GM18502 (cell line): ENCODE measurements at regions not wholly inside any gene's neighbourhood (a gene's known extent, or its start where the extent isn't known, plus 50 kb on each side); places are given as distances from the start of the nearest gene placed in this dataset.
"Not testable (repeated sequence)": the region's sequence is repeated elsewhere in the genome, so short reads cannot be mapped to it uniquely, and the experiment has no call there.

Experiments
- ATAC-seq: cut with Tn5 transposase; IDR thresholded peaks from one replicate; pipeline ENCODE4 v1.9.1; 2021; ENCODE audit warnings: mild to moderate bottlenecking; ENCODE audit not compliant: unreplicated experiment, poor library complexity

DNA sequence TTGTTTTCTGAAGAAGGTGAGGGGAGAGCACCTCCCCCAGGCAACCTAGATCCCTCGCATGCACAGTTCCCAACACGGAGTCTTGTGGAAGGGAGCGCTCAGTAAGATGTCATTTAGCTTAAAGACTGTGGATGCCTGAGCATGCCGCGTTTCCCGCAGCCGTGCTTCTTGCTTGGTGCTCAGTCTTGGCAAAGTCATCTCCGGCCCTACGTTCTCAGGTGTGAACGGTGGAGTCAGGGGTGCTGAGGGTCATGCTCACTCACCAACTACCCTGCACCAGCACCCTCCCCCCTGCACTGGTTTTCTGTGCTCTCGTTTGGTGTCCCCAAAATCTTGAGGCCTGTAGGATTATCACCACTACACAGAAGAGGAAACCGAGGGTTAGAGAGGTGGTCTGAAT lies 202.1 kb downstream of the RHOU start:
- ATAC-seq, result no peak

DNA sequence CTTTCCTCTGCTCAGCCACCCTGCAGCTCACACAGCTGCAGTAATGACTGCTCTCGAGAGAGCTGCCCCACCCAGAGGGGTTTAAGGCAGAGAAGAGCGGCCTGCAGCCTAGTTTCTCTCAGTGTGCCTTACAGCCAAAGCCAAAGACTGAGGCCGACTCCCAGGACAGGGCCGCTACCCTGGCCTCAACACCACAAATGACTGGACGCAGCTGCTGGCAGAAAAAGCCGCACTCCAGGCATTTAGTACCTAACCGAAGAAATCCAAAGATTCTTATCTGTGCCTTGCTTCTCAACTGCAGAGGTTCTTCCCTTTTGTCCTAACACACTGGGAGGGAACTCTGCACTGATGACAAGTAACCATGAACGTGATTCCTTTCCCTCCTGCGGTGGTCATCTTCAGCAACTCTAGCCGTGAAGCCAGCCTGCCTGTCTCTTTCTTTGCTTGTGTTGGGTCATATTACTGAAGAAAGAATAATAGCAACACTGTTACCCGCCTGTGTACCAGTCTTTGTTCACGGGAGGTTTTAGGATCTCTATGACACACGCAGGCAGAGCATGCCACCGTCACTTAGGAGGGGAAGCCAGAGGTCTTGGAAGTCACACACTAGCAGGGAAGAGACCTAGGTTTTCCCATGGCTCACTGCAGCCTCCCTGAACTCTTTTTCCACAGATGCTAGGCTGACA lies 202.7 kb downstream of the RHOU start:
- ATAC-seq, result no peak

DNA sequence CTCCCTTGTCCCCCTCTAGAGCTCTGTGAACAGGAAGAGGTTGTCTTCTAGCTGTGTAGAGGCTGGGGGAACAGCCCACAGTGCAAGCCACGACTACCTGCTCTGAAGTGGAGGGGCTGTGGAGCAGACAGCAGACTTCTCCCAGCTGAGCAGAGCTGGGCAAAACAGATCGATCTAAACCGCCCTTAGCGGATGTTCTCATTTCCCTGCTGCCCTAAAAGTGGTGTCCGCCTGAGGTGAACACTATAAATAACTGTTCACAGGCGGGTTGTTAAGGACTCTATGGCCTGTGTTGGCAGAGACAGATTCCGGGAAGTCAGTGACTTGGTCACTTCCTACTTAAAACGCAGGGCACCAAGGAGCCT lies 203.2 kb downstream of the RHOU start:
- ATAC-seq, result no peak

DNA sequence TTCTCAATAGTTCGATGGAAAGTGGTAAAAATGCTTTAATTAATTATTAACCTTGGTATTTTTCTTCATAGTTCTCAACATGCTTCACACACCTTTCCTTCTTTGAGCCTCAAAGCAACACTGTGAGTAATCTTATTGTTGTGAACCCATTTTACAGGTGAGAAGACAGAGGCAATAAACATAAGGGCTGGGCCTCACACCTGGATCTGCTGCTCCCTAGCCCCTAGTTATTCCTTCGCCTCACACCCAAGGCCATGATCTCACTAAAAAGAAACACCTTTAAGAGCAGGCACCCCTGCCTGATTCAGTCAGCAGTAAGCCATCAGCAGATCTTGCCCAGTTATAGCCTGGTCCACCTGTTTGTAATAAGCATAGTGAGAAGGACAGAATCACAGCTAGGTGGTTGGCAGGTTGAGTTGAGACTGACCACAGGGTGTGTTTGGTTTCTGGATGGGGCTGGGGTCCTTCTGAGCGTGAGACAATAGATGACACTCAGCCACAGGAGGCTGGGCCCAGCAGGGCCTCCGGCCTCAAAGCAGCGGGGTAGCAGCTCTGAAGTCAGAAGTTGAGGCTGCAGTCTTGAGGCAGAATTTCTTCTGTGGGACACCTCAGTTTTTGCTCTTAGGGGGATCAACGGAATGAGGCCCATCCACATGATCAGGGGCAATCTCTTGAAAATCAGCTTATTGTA lies 203.9 kb downstream of the RHOU start:
- ATAC-seq, result no peak

DNA sequence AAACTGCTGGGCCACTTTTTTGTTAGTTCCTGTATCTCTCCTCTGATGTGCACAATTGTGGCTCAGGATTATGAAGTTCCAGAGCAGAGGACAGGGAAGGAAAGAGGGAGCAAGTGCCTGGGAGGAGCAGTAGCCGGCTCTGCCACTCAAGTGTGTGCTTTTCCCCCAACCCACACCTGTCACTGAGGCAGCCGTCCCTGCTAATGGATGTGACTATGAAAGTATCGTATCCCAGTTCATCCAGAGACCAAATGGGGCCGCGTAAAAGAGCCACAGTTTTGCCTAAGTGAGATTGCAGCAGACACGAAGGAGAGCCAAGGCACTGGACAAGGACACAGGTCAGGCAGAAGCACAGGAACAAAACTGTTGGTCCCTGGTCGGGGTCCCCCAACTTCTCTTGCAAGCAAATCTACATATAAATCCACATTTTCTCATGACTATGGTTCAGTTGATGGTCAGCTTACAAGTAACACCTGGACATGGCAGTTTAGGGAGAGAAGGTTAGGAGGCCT lies 204.7 kb downstream of the RHOU start:
- ATAC-seq, result no peak

DNA sequence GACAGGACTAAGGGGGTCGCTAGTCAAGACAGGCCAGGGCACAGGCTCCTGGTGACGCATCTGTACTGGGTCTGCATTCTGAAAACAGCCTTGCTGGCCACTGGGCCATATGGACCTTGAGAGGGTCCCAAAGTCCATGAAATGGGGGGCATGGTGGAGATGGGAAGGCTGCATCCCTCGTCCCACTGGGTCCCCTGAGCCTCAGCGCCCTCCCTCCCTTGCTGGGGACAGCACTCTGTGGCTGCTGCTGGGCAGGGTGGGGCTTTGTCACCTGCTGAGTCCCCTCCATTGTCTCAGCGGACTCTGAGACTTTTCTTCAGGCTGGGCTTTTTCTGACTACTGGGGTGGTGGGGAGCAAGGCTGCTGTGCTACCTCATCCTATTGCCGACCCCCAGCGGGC lies 205.2 kb downstream of the RHOU start:
- ATAC-seq, result no peak

DNA sequence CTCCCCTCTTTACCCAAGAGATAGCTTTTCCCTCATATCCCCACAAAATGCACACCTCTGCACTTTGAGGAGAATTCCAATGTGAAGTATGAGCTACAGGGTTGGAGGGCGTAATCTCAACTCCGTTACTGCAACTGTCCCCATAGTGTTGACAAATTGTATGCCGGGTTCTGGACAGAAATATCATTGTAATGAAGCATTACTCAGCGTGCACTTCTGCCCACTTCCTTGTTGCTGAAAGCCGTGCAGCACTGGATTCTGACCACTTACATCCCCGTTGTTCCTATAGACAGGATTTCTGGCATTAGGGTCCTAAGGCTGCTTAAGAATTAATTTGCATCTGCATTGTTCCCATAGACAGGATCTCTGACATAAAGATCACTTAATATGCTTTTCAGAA lies 205.6 kb downstream of the RHOU start:
- no peak for ATAC-seq

DNA sequence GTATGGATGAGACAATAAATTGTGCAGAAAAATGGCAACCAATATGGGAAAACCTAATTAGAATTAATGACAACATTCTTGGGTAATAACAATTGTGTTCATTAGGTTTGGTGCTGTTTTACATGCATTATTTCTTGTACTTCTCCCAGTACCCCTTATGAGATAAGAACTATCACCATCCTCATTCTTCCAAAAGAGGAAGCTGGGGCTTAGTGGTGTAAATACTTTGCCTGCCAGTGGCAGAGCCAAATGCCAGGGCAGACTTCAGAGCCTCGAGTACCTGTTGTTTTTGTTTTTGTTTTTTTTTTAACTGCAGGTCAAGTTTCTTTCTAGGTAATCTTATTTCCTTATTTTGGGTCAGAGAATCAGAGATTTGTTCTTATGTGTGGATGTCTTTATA lies 206.4 kb downstream of the RHOU start:
- no peak for ATAC-seq

DNA sequence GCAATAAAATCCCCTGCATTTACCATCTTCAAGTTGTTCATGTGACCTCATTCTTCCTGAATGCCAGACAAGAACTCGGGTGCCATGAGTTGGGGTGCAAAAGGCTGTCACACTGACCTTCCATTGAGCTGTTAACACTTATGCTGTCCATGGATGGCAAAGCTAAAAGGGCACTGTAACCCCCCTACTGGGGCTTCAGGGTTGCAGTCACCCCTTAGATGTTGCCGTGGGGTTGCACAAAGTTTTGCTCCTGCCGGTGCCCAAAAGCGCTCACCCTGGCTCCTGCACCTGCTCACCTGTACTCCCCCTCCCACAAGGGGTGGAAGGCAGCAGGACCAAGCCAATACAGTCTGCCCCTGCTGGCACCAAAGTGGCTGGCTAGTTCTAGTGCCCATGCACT lies 208.2 kb downstream of the RHOU start:
- ATAC-seq, result no peak

DNA sequence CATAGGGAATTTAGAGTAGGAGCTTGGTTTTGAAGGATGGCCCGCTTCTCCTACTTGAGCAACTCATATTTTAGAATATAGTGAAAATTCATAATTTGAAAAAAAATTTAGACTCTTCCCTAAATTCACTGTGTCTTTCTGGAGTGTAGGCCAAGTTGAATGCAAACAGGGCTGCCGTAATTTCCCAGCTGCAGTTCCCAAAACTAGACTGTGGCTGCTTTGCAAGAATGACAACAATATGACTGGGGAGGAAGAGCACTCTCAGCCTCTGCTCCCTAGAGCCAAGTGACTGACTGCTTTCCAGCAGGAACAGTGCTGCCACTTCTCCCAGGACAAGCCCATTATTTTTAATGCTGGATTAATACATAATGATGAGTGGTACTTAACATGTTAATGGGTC lies 209.0 kb downstream of the RHOU start:
- no peak for ATAC-seq

DNA sequence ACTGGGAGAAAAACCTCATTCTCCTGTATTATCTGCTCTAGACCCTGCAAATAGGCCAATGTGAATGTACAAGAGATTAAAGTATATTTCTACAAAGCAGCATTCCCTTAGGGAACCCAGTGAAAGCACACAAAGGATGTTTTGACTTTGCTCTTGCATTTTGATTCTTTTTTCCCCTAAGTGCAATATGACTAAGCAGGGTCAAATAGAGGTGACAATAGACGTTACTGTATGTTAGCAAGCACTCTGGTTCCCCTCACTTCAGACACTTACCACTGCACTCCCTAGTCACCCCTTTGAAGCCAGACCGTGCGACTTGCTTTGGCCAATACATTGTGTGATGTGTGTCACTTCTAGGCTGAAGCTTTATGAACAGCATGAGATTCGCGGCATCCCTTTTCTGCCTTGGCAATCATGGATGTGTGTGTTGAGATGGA lies 209.7 kb downstream of the RHOU start:
- ATAC-seq, result no peak

DNA sequence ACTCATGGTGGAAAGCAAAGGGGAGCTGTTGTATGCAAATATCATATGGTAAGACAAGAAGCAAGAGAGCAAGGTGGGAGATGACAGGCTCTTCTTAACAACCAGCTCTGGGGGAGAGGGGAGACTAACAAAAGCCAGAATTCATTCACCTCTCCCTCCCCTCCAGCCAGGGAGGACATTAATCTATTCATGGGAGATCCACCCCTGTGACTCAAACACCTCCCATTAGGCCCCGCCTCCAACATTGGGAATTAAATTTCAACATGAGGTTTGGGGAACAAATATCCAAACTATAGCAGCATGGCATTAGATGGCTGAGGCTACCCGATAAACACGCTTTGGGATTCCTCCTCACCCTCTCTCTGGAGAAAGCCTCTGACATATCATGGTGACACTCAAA lies 210.6 kb downstream of the RHOU start:
- no peak for ATAC-seq

DNA sequence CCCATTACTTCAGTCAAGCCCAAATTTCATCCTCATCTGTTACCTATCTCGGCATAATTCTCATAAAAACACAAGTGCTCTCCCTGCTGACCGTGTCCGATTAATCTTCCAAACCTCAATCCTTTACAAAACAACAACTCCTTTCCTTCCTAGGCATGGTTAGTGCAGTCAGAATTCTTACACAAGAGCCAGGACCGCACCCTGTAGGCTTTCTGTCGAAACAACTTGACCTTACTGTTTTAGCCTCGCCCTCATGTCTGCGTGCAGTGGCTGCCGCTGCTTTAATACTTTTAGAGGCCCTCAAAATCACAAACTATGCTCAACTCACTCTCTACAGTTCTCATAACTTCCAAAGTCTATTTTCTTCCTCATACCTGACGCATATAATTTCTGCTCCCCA lies 214.3 kb downstream of the RHOU start:
- ATAC-seq, result not testable (repeated sequence)

DNA sequence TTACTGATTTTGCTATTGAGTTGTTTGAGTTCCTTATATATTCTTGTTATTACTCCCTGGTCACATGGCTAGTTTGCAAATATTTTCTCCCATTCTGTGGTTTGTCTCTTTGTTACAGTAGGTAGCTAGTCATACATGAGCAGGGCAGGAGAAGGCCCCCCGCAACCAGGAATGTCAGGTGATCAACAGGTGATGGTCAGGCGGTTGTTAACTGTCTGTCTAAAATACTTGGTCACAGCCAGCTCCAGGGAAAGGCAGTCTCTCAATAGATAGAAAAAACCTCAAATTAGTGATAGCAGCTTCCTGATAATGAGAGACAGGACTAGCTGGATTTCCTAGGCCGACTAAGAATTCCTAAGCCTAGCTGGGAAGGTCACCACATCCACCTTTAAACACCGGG lies 217.9 kb downstream of the RHOU start:
- no peak for ATAC-seq

DNA sequence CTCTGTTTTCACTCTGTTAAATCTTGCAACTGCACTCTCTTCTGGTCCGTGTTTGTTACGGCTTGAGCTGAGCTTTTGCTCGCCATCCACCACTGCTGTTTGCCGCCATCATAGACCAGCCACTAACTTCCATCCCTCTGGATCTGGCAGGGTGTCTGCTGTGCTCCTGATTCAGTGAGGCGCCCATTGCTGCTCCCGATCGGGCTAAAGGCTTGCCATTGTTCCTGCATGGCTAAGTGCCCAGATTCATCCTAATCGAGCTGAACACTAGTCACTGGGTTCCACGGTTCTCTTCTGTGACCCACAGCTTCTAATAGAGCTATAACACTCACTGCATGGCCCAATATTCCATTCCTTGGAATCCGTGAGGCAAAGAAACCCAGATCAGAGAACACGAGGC lies 218.5 kb downstream of the RHOU start:
- ATAC-seq, result not testable (repeated sequence)

DNA sequence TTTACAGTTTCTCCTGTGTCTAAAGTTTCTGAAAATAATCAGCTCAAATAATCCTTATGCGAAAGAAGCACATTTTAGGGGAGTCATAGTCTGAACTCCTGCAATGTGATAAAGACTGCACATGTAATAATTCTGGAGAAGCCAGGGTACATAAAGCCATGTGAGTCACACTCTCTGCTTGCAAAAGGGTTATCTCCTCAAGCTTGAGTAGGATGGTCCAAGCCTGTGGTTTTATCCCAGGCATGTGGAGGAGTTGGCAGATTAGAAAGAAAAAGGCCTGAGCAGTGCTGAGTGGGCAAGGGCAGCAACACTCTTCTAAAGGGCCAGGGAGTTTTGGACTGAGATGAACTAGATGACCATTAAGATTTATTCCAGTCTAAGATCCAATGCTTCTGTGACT lies 220.4 kb downstream of the RHOU start:
- no peak for ATAC-seq

DNA sequence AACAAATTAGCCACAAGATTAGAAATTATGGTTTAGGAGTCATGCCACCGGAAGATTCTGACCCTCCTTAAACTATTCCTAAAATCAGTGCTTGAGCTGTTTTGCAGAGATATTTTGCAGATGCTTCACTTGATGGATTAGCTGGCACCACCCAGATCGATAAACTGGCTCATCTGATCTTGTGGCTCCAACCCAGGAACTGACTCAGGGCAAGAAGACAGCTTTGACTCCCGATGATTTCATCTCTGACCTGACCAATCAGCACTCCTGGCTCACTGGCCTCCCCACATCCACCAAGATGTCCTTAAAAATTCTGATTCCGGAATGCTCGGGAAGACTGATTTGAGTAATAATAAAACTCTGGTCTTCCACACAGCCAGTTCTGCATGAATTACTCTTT lies 221.6 kb downstream of the RHOU start:
- no peak for ATAC-seq

DNA sequence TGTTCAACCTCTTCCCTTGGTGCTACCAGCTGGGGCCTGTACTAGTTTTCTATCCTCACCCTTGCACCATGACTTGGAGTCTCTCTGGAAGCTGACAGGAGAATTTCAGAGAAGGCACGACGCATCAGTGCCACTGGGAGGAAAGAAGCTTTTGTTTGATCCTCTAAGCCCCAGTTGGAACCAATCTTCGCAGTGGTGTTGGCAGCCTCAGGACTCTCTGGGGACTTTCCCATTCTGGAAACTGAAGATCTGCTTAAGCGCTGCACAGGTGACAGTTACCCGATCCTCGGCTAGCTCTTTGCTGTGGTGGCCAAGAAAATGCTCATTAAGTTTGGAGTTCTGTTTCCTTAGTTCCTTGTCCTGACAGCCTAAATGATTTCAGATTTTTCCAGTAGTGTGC lies 222.3 kb downstream of the RHOU start:
- no peak for ATAC-seq

DNA sequence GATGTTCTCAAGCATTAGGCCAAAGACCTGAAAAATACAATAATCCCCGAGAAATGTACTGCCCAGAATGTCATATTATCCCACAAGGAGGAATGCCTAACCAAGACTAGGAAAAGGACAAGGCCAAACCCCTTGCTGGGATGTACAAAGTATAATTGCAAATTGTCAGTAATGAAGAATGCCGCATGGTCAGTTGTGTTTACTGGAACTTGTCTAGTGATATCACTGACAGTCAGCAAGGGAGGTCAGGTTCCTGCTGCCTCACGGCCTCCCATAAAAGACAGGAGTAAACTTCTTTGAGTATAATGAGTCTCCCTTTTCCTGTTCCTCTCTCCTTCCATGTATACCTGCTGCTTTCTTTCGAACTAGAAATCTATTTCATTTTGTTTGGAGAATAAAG lies 222.8 kb downstream of the RHOU start:
- ATAC-seq, result no peak

DNA sequence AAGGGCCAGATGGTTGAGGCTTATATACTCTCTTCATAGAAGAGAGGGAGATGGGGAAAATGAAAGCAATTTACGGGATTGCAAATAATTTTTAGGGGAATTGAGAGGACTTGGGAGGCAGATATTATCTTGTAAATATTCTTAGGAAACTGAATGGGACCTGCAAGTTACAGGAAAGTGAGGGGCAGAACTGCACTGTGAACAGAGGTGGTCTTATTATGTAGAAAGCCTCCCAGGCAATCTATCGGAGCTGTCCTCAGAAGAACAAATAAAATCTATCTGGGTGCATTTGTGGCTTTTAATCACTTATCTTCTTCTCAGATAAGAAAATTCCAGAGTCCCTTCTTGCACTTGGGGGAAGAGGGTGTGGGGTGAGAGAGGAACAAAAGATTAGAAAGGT lies 223.5 kb downstream of the RHOU start:
- ATAC-seq, result no peak

DNA sequence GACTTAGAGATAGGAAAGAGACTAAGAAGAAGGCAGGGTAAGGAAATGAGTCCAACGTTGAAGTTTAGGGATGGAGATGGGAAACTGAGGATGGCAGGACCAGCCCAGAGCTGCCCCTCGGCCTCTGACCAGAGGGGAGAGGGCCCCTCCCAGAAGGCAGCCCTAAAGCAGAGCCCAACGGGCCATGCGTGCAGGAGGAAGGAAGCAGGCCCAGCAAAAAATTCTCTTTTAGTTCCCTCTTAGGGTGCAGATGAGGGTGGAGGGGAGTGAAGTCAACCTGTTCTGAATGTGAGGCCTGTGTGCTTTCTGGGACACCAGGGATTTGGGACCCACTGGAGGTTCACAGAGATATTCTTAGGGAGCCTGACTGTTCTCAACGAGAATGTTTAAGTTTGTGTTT lies 225.4 kb downstream of the RHOU start:
- no peak for ATAC-seq

DNA sequence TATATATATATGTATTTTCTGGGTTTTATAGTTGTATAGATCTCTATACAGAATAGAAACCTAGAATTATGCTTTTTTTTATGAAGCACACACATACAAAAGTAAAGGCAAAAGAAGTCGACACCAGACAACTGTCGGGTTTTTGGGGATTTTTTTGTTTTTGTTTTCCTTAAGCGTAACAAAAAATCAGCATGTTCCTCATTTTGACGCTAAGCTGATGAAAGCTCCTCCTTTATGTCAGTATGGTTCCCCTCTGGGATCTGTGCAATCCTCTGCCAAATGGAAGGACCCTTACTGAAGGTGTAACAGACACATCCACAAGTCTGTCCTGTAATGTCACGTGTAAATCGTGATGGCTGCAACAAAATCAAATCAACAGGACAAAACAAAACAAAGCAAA lies 226.2 kb downstream of the RHOU start:
- ATAC-seq, result no peak
